GM12891 (cell line): ENCODE measurements at regions not wholly inside any gene's neighbourhood (a gene's known extent, or its start where the extent isn't known, plus 50 kb on each side); places are given as distances from the start of the nearest gene placed in this dataset.

ENCODE experiments used
- PAX5 ChIP-seq: IDR thresholded peaks from 2 replicates; pipeline ENCODE4 v1.6.1; 2011; ENCODE audit warnings: low read length, moderate library complexity, mild to moderate bottlenecking; ENCODE audit not compliant: insufficient read depth, severe bottlenecking
- POLR2A ChIP-seq: IDR thresholded peaks from 2 replicates; pipeline ENCODE4 v1.6.1; 2011; ENCODE audit warnings: low read depth, low read length, control low read depth
- POLR2AphosphoS5 ChIP-seq: IDR thresholded peaks from 2 replicates; pipeline ENCODE4 v1.6.1; 2011; ENCODE audit warnings: low read depth, low read length, control low read depth
- POU2F2 ChIP-seq: IDR thresholded peaks from 2 replicates; pipeline ENCODE4 v1.6.1; 2011; ENCODE audit warnings: low read depth, mild to moderate bottlenecking, control low read depth, low read length, moderate library complexity
- SPI1 ChIP-seq: IDR thresholded peaks from 2 replicates; pipeline ENCODE4 v1.6.1; 2011; ENCODE audit warnings: low read depth, low read length, control low read depth
- TAF1 ChIP-seq: IDR thresholded peaks from 2 replicates; pipeline ENCODE4 v1.6.1; 2011; ENCODE audit warnings: low read depth, low read length, control low read depth

DNA sequence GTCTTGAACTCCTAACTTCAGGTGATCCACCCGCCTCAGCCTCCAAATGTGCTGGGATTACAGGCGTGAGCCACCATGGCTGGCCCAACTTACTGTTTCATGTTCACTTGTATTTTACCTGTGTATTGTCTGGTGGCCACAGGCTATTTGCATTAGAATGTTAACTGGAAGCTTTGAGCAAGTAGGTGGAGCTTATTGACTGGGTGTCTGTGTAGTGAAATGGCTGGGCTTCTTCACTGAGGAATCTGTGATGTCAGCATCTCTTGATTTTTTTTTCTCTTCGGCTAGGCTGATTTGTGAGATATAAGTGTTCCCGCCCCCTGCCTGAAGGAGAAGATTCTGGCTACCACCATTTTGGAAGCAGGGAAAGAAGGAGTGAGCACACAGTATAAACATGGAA is 237.8 kb upstream of the PEX5L start:
- TF ChIP-seq POLR2A (no peak), POU2F2 (no peak), POLR2AphosphoS5 (no peak), TAF1 (no peak), SPI1 (no peak), PAX5 (no peak)
